Panc1 (cell line): ENCODE measurements at regions not wholly inside any gene's neighbourhood (a gene's known extent, or its start where the extent isn't known, plus 50 kb on each side); places are given as distances from the start of the nearest gene placed in this dataset.

Experiments
- ATAC-seq: fragments of 200-7000 bp; cut with Tn5 transposase; 2 replicates; pipeline ENCODE4 v1.9.1; 2020; ENCODE audit warnings: mild to moderate bottlenecking, moderate library complexity
- BruUV-seq: library from RNA; stranded (reverse); fragments of 400-500 nt; replicated peaks from 2 replicates; lab custom pipeline; 2021; lab: Mats Ljungman, UMichigan
- CTCF ChIA-PET: fragments of 300-600 bp; sonication (Branson Sonifier 250); formaldehyde crosslinking; loops from one replicate; lab custom pipeline; 2022; ENCODE audit warnings: antibody characterized with exemption; lab: Charles Lee
- POLR2A ChIA-PET: fragments of 300-600 bp; sonication (Branson Sonifier 250); formaldehyde crosslinking; loops from one replicate; lab custom pipeline; 2022; ENCODE audit warnings: antibody characterized with exemption; lab: Charles Lee
- DNase-seq: peaks from one replicate; pipeline ENCODE4 v3.0.0-alpha.2; 2010; ENCODE audit warnings: low read depth, low spot score
- H3K27ac ChIP-seq: 2 replicates; pipeline ENCODE4 v1.5.1; 2011; ENCODE audit warnings: mild to moderate bottlenecking, low read length, inconsistent platforms
- H3K27me3 ChIP-seq: fragments of 200-500 bp; sonication (Bioruptor generic); 2 replicates; pipeline ENCODE4 v1.6.0; 2014; ENCODE audit warnings: low read length, inconsistent platforms; ENCODE audit not compliant: control insufficient read depth, insufficient read depth
- H3K36me3 ChIP-seq: fragments of 200-500 bp; sonication (Bioruptor generic); 2 replicates; pipeline ENCODE4 v1.5.1; 2014; ENCODE audit warnings: inconsistent platforms, mild to moderate bottlenecking, low read length, moderate library complexity; ENCODE audit not compliant: control insufficient read depth, insufficient read depth
- H3K4me1 ChIP-seq: 2 replicates; pipeline ENCODE4 v1.5.1; 2011; ENCODE audit warnings: inconsistent platforms, mild to moderate bottlenecking, low read length, moderate library complexity; ENCODE audit not compliant: control insufficient read depth, insufficient read depth
- H3K4me3 ChIP-seq, 2 experiments: 2 replicates each; pipeline ENCODE4 v1.5.1; 2011 to 2012; ENCODE audit warnings: low read depth in 2 of 2, low read length in 2 of 2, mild to moderate bottlenecking in 2 of 2, inconsistent platforms in 1 of 2, moderate library complexity in 1 of 2
- H3K9me3 ChIP-seq: fragments of 200-500 bp; sonication (Bioruptor generic); 2 replicates; pipeline ENCODE4 v1.5.1; 2014; ENCODE audit warnings: low read depth, mild to moderate bottlenecking, inconsistent platforms, low read length, moderate library complexity; ENCODE audit not compliant: control insufficient read depth, insufficient read depth
- POLR2AphosphoS5 ChIP-seq: IDR thresholded peaks from 2 replicates; pipeline ENCODE4 v1.6.1; 2012; ENCODE audit warnings: mild to moderate bottlenecking, low read depth, low read length, moderate library complexity
- SIN3A ChIP-seq: IDR thresholded peaks from 2 replicates; pipeline ENCODE4 v1.6.1; 2012; ENCODE audit warnings: low read depth, mild to moderate bottlenecking, low read length, moderate library complexity, borderline replicate concordance; ENCODE audit not compliant: insufficient read depth
- TCF7L2 ChIP-seq: IDR thresholded peaks from 2 replicates; pipeline ENCODE4 v1.6.1; 2011; ENCODE audit warnings: mild to moderate bottlenecking, low read depth, low read length, inconsistent platforms
- in situ Hi-C: cut with HindIII; loops from 2 replicates; pipeline ENCODE4 v1.10.0; 2016; ENCODE audit warnings: low sequenced_read_pairs, low pct_unique_long_range_greater_than_20kb
- intact Hi-C: fragments of 100-400 bp; cut with micrococcal nuclease; formaldehyde crosslinking; loops from one replicate; pipeline ENCODE4 v1.10.0; 2022; ENCODE audit not compliant: unreplicated experiment
- TF ChIP-seq, protein P1 (sequence below): fragments of 450-650 bp; IDR thresholded peaks from 2 replicates; pipeline ENCODE4 v1.5.1; 2017; ENCODE audit warnings: mild to moderate bottlenecking
- TF ChIP-seq, protein P2 (sequence below), 2 experiments: IDR thresholded peaks; 2 replicates each; pipeline ENCODE4 v1.6.1; 2011 to 2012; ENCODE audit warnings: low read depth in 2 of 2, control low read depth in 1 of 2, low read length in 1 of 2, mild to moderate bottlenecking in 1 of 2, moderate library complexity in 1 of 2; ENCODE audit not compliant: insufficient read depth in 1 of 2

DNA sequence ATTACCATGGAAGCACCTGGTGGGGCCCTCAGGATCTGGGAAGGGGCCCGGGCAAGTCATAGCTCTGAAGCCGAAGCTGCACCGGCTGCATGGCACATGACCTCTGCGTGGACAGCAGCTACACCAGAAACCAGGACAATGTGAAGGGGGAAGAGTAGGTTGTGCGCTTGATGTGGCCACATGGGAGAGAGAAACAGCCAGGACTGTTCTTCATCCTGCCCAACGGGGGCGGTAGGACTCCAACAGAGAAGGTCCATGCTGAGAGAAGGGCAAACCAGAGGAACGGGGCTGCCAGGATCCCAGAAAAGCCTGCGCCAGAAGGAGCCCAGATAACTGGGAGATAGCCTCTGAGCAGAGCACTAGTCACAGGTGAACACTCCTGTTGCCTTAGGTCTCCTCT is 54.9 kb upstream of the PRR20G start:
- Histone ChIP-seq H3K27ac (no peak overlapping the region), H3K27me3 (peaks cover 11% of the 10 kb centered on the region; the same call in 1 of the 2 replicates), H3K9me3 (no peaks in the 10 kb centered on the region), H3K36me3 (no peaks in the 10 kb centered on the region), H3K4me1 (no peaks in the 10 kb centered on the region), H3K4me3 (no peak overlapping the region)
- in situ Hi-C loops (no loop called here), intact Hi-C loops (no loop called here)
- TF ChIP-seq, protein P1, sequence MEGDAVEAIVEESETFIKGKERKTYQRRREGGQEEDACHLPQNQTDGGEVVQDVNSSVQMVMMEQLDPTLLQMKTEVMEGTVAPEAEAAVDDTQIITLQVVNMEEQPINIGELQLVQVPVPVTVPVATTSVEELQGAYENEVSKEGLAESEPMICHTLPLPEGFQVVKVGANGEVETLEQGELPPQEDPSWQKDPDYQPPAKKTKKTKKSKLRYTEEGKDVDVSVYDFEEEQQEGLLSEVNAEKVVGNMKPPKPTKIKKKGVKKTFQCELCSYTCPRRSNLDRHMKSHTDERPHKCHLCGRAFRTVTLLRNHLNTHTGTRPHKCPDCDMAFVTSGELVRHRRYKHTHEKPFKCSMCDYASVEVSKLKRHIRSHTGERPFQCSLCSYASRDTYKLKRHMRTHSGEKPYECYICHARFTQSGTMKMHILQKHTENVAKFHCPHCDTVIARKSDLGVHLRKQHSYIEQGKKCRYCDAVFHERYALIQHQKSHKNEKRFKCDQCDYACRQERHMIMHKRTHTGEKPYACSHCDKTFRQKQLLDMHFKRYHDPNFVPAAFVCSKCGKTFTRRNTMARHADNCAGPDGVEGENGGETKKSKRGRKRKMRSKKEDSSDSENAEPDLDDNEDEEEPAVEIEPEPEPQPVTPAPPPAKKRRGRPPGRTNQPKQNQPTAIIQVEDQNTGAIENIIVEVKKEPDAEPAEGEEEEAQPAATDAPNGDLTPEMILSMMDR: 0 out of 2 replicates have a peak, but pooled peaks have one; percentile 18
- TF ChIP-seq, protein P2, sequence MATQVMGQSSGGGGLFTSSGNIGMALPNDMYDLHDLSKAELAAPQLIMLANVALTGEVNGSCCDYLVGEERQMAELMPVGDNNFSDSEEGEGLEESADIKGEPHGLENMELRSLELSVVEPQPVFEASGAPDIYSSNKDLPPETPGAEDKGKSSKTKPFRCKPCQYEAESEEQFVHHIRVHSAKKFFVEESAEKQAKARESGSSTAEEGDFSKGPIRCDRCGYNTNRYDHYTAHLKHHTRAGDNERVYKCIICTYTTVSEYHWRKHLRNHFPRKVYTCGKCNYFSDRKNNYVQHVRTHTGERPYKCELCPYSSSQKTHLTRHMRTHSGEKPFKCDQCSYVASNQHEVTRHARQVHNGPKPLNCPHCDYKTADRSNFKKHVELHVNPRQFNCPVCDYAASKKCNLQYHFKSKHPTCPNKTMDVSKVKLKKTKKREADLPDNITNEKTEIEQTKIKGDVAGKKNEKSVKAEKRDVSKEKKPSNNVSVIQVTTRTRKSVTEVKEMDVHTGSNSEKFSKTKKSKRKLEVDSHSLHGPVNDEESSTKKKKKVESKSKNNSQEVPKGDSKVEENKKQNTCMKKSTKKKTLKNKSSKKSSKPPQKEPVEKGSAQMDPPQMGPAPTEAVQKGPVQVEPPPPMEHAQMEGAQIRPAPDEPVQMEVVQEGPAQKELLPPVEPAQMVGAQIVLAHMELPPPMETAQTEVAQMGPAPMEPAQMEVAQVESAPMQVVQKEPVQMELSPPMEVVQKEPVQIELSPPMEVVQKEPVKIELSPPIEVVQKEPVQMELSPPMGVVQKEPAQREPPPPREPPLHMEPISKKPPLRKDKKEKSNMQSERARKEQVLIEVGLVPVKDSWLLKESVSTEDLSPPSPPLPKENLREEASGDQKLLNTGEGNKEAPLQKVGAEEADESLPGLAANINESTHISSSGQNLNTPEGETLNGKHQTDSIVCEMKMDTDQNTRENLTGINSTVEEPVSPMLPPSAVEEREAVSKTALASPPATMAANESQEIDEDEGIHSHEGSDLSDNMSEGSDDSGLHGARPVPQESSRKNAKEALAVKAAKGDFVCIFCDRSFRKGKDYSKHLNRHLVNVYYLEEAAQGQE (IDR thresholded peaks at IDR 0.05; ENCODE audit: insufficient read depth in 1 of 2, low read depth in 2 of 2, low read length in 1 of 2): no peak
- DNase-seq: no peak
- ChIA-PET CTCF (no interaction called here), POLR2A (no interaction called here)
- no TSS peak for BruUV-seq
- ATAC-seq: peak; percentile 62; the same call in 1 of the 2 replicates

DNA sequence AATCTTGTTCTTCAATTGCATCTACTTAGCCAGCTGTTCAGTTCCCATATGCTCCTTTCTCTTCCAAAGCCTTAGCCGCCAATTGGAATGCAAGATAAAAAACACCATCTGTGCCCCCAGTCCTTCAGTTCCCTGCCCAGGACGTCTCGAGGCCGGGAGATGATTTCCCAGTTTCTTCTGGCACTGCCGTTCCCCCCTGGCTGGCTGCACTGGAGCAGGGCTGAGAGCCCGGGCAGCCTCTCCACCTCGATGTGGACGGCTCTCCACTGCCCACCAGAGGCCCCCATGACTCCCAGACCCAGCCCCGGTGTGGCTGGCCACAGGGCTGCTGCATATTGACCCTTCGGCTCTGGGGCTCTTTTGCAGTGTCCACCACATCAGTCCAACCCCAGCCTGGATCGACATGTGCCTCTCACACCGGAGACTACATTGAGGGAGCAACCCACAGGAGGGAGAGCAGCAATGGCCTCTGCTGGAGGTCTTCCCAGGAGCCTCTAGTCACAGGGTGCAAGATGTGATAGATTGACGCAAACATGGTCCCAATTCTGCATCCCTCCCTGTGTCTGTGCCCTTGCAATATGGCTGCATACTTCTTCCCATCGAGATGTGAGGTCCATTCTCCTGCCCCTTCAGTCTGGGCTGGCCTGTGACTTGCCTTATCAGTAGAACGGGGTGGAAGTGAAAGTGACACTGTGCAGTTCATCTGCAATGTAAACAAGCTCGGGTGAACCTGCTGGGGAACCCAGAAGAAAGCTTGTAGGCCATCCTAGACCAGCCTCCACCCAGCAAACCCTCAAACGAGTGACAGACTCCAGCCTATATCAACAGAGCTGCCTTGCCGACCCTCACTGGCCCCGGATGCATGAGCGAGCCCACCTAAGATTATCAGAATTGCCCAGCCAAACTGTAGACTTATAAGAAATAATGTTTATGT is 52.3 kb upstream of the PRR20G start:
- POLR2A ChIA-PET: no interaction called here
- peaks cover 3% of the 10 kb centered on the region; the same call in 1 of the 2 replicates for H3K27me3 ChIP-seq
- no peak overlapping the region for H3K4me3 ChIP-seq
- in situ Hi-C loops (no loop called here), intact Hi-C loops (no loop called here)
- no peak overlapping the region for H3K27ac ChIP-seq
- no peaks in the 10 kb centered on the region for H3K4me1 ChIP-seq
- no peaks in the 10 kb centered on the region for H3K36me3 ChIP-seq
- no peak for ATAC-seq
- BruUV-seq: no TSS peak
- no peaks in the 10 kb centered on the region for H3K9me3 ChIP-seq
- DNase-seq: no peak
- CTCF ChIA-PET: interaction anchor here (0.6 kb wide), 1 partner anchor 440 kb away, joined by 5 read pairs; no protein-coding TSS in a partner anchor
- TF ChIP-seq TCF7L2: no peak
- TF ChIP-seq, protein P1: no peak
- no peak for TF ChIP-seq SIN3A
- TF ChIP-seq, protein P2 (IDR thresholded peaks at IDR 0.05; ENCODE audit: insufficient read depth in 1 of 2, low read depth in 2 of 2, low read length in 1 of 2): no peak
- no peak for TF ChIP-seq POLR2AphosphoS5
